MM.1S (cell line): ENCODE measurements at regions not wholly inside any gene's neighbourhood (a gene's known extent, or its start where the extent isn't known, plus 50 kb on each side); places are given as distances from the start of the nearest gene placed in this dataset.

ENCODE experiments used
- DNase-seq: peaks from one replicate; pipeline ENCODE4 v3.0.0-alpha.2; 2015
- H2AFZ ChIP-seq: fragments of 300-600 bp; sonication (generic); 2 replicates; pipeline ENCODE4 v1.6.0; 2016; ENCODE audit warnings: antibody characterized with exemption, low read length
- H3F3A ChIP-seq: fragments of 300-600 bp; sonication (generic); 2 replicates; pipeline ENCODE4 v1.6.1; 2016; ENCODE audit warnings: mild to moderate bottlenecking, antibody characterized with exemption, low read length, moderate library complexity, mixed read lengths; ENCODE audit not compliant: insufficient read depth
- H3K27ac ChIP-seq: fragments of 300-600 bp; sonication (generic); 2 replicates; pipeline ENCODE4 v1.5.1; 2016; ENCODE audit warnings: mild to moderate bottlenecking, low read length
- H3K27me3 ChIP-seq: fragments of 300-600 bp; sonication (generic); replicated peaks from 2 replicates; pipeline ENCODE4 v1.6.0; 2016; ENCODE audit warnings: low read length; ENCODE audit not compliant: insufficient read depth
- H3K36me3 ChIP-seq: fragments of 300-600 bp; sonication (generic); replicated peaks from 2 replicates; pipeline ENCODE4 v1.6.1; 2016; ENCODE audit warnings: mild to moderate bottlenecking, low read length, mixed read lengths; ENCODE audit not compliant: insufficient read depth
- H3K4me1 ChIP-seq: fragments of 300-600 bp; sonication (generic); 2 replicates; pipeline ENCODE4 v1.6.1; 2016; ENCODE audit warnings: low read length, mixed read lengths
- H3K4me2 ChIP-seq: fragments of 300-600 bp; sonication (generic); 2 replicates; pipeline ENCODE4 v1.6.0; 2016; ENCODE audit warnings: low read depth, low read length
- H3K4me3 ChIP-seq: fragments of 300-600 bp; sonication (generic); 2 replicates; pipeline ENCODE4 v1.5.1; 2016; ENCODE audit warnings: low read length, mixed read lengths
- H3K79me2 ChIP-seq: fragments of 300-600 bp; sonication (generic); 2 replicates; pipeline ENCODE4 v1.6.1; 2016; ENCODE audit warnings: mixed run types, low read length, mixed read lengths
- H3K9ac ChIP-seq: fragments of 300-600 bp; sonication (generic); 2 replicates; pipeline ENCODE4 v1.6.1; 2016; ENCODE audit warnings: low read length, mixed read lengths
- H3K9me2 ChIP-seq: fragments of 300-600 bp; sonication (generic); replicated peaks from 2 replicates; pipeline ENCODE4 v1.6.1; 2016; ENCODE audit warnings: mild to moderate bottlenecking, low read length, mixed read lengths; ENCODE audit not compliant: insufficient read depth
- H3K9me3 ChIP-seq: fragments of 300-600 bp; sonication (generic); replicated peaks from 2 replicates; pipeline ENCODE4 v1.6.1; 2016; ENCODE audit warnings: mild to moderate bottlenecking, low read length, mixed read lengths; ENCODE audit not compliant: insufficient read depth
- H4K20me1 ChIP-seq: fragments of 300-600 bp; sonication (generic); 2 replicates; pipeline ENCODE4 v1.6.1; 2016; ENCODE audit warnings: mild to moderate bottlenecking, low read length, moderate library complexity, mixed read lengths; ENCODE audit not compliant: insufficient read depth
- EZH2 ChIP-seq: fragments of 300-600 bp; sonication (generic); optimal IDR thresholded peaks from 2 replicates; pipeline ENCODE3; 2017; ENCODE audit warnings: low read depth, mild to moderate bottlenecking, antibody characterized with exemption, low read length, mixed read lengths
- EZH2phosphoT487 ChIP-seq: fragments of 300-600 bp; sonication (generic); IDR thresholded peaks from 2 replicates; pipeline ENCODE4 v1.6.1; 2018; ENCODE audit warnings: antibody characterized with exemption, low read length
- TF ChIP-seq, protein P1 (sequence below): fragments of 300-600 bp; sonication (generic); IDR thresholded peaks from 2 replicates; pipeline ENCODE4 v1.5.1; 2016; ENCODE audit warnings: antibody characterized with exemption, low read length, mixed read lengths

DNA sequence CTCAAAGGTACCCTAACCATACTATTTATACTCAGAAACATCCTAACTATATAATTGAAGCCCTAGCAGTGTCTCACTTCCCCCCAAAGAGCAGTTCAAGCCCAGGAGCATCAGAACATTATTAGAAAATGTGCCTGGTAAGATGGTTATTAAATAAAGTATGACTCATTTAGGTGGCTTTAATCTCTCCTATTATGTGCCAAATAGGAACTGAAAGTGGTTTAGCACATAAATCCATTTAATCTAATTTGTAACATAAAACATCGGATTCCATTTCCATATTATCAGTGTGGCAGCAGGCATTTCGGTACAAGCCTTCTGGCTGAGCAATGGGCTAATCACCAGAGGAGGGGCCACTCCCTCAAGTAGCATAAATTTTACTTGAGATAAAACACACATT is 395.2 kb upstream of the TMTC1 start:
- Histone ChIP-seq H3K9ac (no peak overlapping the region), H3K4me1 (peaks cover 16% of the 10 kb centered on the region), H3F3A (no peaks in the 10 kb centered on the region), H3K4me2 (no peak overlapping the region), H3K27ac (no peak overlapping the region), H3K9me3 (no peaks in the 10 kb centered on the region), H3K79me2 (no peaks in the 10 kb centered on the region), H2AFZ (no peak overlapping the region), H3K27me3 (no peaks in the 10 kb centered on the region), H4K20me1 (no peaks in the 10 kb centered on the region), H3K9me2 (no peaks in the 10 kb centered on the region), H3K36me3 (no peaks in the 10 kb centered on the region), H3K4me3 (no peak overlapping the region)
- TF ChIP-seq EZH2 (no peak), EZH2phosphoT487 (no peak)
- TF ChIP-seq, protein P1, sequence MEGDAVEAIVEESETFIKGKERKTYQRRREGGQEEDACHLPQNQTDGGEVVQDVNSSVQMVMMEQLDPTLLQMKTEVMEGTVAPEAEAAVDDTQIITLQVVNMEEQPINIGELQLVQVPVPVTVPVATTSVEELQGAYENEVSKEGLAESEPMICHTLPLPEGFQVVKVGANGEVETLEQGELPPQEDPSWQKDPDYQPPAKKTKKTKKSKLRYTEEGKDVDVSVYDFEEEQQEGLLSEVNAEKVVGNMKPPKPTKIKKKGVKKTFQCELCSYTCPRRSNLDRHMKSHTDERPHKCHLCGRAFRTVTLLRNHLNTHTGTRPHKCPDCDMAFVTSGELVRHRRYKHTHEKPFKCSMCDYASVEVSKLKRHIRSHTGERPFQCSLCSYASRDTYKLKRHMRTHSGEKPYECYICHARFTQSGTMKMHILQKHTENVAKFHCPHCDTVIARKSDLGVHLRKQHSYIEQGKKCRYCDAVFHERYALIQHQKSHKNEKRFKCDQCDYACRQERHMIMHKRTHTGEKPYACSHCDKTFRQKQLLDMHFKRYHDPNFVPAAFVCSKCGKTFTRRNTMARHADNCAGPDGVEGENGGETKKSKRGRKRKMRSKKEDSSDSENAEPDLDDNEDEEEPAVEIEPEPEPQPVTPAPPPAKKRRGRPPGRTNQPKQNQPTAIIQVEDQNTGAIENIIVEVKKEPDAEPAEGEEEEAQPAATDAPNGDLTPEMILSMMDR, result no peak
- DNase-seq, result no peak

DNA sequence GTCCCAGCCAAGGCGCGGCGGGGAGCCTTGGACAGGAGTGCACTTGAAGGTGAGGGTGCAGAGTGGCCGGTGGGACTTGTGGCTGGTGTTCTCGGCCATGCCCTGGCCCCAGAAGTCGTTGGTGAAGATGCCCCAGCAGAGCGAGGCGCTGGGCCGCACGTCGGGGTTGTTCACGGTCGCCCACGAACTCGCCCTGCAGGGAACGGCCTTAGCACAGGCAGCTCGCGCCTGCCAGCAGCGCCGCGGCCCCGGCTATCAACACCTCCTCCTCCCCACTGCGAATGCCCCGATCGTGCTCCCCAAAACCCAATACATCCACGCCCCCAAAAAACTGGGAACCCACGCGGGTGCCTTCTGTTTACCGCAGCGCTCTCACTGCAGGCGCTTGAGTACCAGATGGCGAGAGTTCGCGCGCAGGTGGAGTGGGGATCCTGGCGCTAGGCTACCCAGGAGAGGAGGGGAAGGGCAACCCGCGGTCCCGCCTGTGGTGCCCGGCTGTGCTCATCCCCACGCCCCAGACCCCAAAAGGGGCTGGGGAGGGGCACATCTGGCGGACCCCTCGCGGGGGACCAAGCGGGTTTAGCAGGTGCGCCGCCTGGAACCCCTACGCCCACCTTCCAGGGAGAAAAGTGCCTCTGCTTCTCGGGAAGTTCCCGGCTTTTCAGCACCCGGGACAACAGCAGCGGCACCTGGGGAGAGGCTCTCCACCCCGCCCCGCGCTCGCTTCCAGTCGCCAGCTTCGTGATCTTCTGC is 386.3 kb upstream of the TMTC1 start:
- Histone ChIP-seq H3K4me2 (no peak overlapping the region), H3K4me1 (no peaks in the 10 kb centered on the region), H3K9ac (no peak overlapping the region), H3K9me2 (no peaks in the 10 kb centered on the region), H4K20me1 (no peaks in the 10 kb centered on the region), H3K27ac (no peak overlapping the region), H3K9me3 (no peaks in the 10 kb centered on the region), H3K4me3 (no peak overlapping the region), H3K36me3 (no peaks in the 10 kb centered on the region), H3K27me3 (no peaks in the 10 kb centered on the region), H2AFZ (no peak overlapping the region), H3K79me2 (no peaks in the 10 kb centered on the region), H3F3A (no peaks in the 10 kb centered on the region)
- TF ChIP-seq, protein P1, result no peak
- TF ChIP-seq EZH2phosphoT487 (no peak), EZH2 (no peak)
- DNase-seq, result no peak

DNA sequence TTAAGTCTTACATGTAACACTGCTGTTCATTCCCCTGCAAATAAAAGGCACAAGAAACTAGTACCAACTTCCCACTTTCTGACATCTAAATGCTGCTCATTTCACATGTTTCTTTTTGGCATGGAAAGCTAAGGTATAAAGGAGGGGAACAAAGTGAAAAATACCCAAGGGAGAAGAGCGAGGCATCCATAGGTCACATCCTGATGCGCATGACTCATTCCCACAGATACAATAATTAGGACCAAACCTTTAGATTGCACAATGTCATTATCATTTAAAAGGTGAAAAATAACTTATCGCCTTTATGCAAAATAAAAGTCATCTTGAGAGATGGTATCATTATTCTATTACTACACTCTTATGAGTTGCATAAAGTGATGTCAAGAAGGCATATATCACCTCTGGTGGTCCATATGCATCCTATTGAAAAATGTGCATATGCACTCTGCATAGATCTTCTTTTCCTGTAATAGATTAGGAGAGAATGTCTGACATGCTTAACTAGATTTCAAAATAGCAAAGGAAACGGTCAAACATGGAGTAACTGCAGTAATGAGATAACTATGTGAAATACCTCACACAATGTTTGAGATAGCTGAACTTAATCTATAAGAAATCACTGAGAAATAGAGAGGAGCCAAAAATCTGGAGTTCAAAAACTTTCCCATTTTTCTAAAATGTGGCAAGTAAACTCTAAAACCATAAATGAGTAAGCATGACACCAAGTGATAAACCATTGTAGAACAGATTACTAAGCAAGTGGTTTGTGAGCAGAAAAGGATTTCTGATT is 382.5 kb upstream of the TMTC1 start:
- Histone ChIP-seq H3K4me2 (no peak overlapping the region), H3K79me2 (no peaks in the 10 kb centered on the region), H3K4me1 (no peaks in the 10 kb centered on the region), H3K4me3 (no peak overlapping the region), H4K20me1 (no peaks in the 10 kb centered on the region), H3K27me3 (no peaks in the 10 kb centered on the region), H2AFZ (no peak overlapping the region), H3K36me3 (no peaks in the 10 kb centered on the region), H3K9ac (no peak overlapping the region), H3K27ac (no peak overlapping the region), H3K9me2 (no peaks in the 10 kb centered on the region), H3K9me3 (no peaks in the 10 kb centered on the region), H3F3A (no peaks in the 10 kb centered on the region)
- TF ChIP-seq, protein P1, result no peak
- TF ChIP-seq EZH2phosphoT487 (no peak), EZH2 (no peak)
- DNase-seq, result no peak
